Activated CD8-positive, alpha-beta memory T cell treated with anti-CD3 and anti-CD28 coated beads for 24 hours (primary cell): ENCODE measurements at regions not wholly inside any gene's neighbourhood (a gene's known extent, or its start where the extent isn't known, plus 50 kb on each side); places are given as distances from the start of the nearest gene placed in this dataset.

ENCODE experiments used
- DNase-seq: peaks from one replicate; pipeline ENCODE4 v3.0.0-alpha.2; 2020

DNA sequence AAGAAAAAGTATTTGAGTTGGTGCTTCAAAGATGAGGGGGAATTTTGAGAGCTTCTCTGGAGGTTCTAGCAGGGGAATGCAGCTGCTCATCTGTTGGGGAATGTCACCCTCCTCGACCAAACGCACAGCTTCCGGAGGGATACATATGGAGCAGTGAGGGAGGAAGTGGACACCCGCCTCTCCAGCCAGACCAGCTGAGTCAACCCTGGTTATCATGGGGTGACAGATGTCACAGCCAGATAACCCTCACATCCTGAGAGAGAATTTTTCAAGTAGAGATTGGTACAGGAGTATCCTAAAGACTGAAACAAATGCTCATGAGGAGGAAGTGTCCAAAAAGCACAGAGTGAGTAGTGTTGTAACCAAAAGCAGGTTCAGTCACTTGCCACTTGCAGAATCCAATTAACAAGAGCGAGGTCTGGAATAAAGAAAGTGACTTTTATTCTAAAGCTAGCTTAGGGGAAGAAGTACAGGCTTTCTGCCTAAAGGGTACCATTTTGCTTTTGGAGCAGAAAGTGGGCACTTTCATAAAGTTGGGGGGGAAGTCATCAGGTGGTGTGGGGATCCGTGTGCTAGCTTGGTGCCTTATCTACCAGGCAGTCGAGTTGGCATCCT, 395.2 kb downstream of the RAD51AP2 start:
- DNase-seq, result no peak

DNA sequence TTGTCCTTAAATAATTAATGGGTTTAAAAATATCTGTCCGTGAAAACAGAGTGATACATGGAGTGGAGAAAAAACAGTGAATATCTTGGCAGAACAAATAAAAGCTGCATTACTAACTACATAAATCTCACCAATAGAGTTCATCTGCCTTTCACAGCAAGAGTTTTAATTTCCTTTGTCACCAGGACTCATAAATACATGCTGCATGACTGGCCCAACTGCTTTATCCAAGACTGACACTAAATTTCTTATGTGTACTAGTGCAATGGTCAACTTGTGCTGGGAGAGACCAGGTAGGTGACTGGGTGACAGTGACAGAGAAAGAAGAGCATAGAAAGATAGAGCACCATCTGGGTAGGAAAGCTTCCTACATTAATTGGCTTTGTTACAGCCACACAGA, 402.8 kb downstream of the RAD51AP2 start:
- DNase-seq, result no peak

DNA sequence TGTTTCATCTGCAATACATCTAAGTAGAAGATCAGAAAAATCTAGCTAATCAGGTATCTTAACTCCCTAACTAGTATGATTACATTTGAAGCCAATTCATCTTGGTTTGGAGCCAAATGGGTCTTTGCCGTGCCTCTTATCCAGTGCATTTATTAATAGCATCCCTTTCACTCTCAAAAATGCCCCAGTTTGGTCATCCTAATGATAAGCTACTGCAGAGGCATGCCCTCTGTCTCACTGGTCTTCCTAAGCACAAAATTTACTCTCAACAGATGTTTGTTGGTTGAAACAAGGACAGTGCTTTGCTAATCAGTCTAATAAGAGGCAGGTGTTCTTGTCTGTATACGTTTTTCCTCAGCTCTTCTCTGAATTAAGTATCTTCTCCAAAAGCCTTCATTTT, 403.2 kb downstream of the RAD51AP2 start:
- DNase-seq, result no peak

DNA sequence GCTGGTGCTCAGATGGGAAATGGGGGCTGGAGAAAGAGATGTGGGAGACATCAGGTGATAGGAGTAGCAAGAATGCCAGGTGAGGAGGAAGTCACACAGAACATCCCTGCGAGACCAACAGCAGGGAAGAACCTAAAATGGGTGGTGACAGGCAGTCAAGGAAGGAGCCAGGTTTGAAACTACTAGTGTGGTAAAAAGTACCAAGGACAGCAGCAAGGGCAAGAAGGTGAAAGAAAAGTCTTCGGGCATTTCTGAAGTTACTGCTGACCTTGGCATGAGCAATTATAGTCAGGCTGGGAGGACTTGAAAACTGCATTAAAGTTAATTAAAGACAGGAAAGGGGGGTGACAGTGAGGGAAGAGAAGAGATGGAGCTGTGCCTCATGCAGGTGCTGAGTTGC, 410.4 kb downstream of the RAD51AP2 start:
- DNase-seq, result no peak

DNA sequence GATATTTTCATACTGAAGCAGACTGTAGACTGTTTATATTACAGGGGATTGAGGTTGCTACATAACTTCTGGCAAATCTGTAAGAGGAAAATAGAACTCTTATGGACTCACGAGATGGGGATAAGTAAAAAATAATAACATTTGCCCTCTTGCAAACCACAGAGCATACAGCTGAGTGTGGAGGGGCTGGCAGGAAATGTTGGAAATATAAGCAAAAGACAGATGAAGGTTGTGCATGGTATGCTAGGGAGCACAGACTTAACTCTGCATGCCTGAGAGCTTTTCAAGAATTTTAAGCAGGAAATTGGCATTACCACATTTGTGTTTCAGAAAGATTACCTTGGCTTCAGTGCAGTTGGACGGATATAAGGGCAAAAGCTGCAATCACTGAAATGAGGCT, 411.1 kb downstream of the RAD51AP2 start:
- no peak for DNase-seq

DNA sequence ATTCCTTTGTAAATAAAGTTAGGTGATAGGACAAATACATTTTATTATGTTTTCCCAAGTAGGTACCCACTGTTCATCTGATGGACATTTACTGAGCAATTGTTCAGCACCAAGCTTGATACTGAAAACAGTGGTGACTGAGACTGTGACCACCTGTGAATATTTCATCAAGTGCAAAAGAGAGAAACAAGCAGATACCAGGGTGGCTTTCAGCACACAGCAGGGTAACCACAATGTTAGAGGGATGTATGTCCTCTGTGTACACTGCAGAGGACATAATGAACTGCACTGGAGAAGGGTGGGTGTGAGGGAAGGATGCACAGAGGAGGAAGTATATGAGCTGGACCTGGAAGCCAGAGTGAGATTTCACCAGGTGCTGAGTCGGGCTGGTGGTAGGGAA, 411.8 kb downstream of the RAD51AP2 start:
- no peak for DNase-seq

DNA sequence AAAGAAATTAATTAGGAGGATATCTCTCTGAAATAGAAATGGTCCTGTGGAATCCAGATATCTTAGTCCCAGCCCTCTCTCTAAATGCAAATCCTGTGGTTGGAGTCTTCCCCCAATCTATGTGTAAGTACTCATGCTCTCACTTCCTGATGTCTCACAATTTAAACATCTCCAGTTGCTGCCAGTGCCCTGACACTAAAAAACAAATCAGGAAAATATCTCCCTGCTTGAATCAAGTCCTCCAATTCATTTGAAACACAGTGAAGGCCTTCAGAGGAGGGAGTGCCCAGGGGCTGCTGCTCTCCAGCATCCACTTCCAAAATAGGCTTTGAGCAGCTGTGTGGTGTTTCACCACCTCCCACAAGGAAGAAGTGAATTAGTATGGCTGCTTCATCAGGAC, 413.8 kb downstream of the RAD51AP2 start:
- no peak for DNase-seq

DNA sequence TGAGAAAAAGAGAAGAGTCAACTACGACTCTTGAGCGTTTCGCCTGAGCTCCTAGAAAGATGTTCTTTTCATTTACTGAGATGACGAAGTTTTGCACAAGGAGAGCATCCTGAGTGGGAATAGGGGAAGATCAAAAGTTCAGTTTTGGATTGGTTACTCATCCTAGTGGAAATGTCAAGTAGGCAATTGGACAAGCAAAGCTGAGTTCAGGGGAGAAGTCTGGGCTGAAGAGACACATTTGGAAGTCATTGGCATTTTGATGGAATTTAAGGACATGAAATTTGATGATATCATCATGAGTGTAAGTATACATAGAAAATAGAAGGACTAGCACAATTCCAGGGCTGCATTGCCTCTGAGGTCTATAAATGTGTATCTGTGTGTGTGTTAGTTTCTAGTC, 416.6 kb downstream of the RAD51AP2 start:
- no peak for DNase-seq

DNA sequence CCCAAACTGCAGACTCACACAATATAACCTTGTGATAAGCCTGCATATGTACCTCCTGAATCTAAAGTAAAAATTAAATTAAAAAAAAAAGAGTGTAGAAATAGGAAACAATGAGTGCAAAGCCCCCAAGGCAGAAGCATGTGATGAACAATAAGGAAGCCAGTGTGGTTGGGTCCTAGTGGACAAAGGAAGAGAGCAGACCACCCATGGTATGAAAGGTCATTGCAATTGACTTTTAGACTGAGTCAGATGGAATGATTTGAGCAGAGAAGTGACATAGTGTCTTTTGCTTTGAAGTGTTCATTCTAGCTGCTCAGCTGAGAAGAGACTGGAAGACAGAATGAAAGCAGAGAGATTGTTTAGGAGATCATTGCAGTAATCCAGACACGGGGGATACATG, 417.1 kb downstream of the RAD51AP2 start:
- no peak for DNase-seq

DNA sequence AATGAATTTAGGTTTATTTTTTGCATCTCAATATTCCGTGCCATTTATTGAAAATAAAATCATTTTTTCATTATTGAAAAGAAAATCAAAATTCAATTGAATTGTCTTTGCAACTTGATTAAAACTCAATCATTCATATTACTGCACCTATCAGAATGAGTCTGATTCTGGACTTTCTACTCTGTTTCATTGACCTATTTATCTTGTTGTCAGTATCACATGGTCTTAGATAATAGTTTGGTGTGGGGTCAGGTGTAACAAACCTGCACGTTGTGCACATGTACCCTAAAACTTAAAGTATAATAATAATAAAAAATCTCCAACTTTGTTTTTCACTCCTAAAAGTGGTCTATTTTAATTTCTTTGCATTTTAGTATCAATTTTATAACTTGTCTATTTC, 422.9 kb downstream of the RAD51AP2 start:
- no peak for DNase-seq

DNA sequence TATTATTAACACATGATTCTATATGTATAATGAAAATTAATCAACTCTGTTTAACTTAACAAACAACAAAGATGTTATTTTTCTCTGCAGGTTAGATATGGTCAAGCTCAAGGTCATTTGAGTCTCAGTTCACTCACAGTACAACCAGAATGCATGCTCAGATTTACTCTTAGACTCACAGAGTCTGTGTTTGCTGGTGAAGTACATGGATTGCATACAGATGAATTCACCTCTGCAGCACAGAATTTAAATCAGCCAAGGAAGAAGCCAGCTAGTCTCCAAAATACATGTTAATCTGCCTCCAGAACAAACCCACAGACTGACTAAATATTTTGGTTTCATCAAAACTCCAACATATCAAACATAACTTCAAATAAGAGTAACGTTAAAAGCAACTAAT, 424.5 kb downstream of the RAD51AP2 start:
- no peak for DNase-seq

DNA sequence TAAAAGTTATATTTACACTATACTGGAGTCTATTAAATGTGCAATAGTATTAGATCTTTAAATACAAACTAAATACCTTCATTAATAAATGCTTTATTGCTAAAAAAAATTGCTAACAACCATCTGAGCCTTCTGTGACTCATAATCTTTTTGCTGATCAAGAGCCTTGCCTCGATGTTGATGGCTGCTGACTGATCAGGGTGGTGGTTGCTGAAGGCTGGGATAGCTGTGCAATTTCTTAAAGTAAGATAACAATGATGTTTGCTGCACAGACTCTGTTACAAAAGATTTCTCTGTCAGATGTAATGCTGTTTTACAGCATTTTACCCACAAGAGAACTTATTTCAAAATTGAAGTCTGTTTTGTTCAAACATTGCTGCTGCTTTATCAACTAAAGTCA, 421.4 kb upstream of the CYRIA start:
- DNase-seq, result no peak

DNA sequence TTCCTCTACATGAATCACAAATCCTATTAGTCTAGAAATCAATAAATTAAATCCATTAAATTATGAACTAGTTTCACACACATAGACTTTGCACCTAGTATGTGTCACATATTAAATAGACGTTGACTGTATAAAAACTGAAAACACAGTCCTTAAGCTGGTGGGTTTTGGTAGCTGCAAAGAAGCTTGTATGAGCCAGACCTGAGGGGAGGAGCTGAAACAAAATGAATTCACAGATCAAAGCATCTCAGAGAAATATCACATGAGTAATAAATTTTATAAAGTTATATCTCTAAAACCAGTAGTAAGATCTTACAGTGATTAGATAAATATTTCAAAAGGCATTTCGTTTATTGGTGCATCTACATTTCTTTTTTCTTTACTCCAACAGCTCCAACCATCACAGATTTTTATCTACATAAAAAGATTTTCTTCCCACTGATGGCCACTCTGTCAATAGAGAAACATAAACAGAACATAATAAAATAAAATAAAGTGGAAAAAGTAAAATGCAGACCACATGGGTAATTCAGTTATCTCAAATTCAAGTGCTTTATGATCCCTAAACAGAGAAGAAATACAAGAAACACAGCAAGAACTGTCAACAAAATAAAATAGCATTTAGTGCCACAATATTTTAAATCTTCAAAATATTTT, 420.0 kb upstream of the CYRIA start:
- no peak for DNase-seq

DNA sequence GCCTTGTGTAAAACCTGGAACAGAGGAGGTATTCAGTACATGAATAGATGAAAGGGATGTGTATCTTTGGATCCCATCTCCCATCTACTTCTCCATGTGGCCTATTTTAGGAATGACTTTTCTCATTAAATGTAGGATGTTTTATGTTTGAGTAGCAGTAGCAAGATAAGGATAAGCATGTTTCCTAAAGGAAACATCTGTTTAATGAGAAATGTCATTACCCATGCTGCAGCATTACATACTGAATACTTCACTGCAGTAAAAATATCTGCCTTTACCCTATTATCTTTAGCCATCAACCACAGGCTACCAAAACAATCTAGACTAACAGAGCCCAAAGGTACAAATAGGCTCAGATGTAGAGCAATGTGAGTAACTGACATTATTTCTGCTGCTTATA, 419.2 kb upstream of the CYRIA start:
- no peak for DNase-seq

DNA sequence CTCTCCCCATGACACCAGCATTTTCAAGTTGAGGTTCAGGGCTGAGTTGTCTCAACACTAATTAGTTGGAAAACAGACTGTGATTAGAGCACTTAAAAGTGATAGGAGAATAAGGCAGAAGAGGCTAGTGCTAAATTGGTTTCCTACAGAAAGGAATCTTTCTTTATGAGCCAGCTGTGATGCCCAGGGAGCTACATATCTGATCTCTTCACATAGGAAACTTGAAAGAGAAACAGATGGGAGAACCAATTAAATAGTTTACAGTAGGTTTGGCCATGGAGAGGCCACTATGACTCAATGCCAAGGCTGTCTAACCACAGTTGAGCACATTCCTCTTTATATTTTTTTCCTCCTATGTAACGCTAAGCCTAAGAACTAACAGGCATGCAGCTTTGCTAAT, 418.3 kb upstream of the CYRIA start:
- DNase-seq, result no peak

DNA sequence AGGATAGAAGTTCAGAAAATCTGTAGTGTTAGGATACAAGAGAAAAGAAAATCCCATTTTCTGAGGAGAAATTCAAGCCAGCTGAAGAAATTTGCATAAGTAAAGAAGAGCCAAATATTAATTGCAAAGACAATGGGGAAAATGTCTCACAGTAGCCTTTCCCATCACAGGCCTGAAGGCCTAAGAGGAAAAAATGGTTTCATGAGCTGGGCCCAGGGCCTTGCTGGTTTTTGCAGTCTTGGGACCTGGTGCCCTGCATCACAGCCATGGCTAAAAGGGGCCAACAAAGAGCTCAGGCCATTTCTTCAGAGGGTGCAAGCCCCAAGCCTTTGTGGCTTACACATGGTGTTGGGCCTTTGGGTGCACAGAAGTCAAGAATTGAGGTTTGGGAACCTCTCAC, 413.6 kb upstream of the CYRIA start:
- DNase-seq, result no peak

DNA sequence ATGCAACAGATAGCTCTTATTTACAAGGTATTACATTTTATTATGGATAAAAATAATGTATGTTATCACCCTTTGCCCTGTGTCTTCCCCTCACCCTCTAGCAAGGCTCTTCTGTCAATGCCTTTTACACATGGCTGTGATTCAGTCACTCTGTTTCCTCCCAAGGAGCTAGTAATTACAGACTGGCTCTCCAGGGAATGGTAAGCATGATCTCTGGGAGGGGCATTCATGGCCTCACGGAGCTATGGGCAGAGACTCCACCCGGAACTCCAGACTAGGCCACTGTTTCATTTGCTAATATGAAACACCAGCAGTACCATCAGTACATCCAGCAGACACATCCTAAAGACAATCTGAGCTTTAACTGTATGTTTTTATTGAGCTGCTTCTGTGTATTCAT, 410.9 kb upstream of the CYRIA start:
- no peak for DNase-seq

DNA sequence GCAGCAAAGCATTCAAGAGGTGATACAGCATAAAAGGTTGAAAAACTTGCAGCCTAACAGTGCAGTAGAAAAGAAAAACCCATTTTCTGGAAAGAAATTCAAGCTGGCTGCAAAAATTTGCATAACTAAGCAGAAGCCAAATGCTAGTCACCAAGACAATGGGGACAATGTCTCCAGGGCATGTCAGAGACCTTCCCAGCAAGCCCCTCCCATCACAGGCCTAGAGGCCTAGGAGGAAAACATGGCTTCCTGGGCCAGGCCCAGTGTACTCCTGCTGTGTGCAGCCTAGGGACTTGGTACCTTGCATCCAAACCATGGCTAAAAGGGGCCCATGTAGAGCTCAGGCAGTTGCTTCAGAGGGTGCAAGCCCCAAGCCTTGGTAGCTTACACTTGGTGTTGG, 405.1 kb upstream of the CYRIA start:
- no peak for DNase-seq

DNA sequence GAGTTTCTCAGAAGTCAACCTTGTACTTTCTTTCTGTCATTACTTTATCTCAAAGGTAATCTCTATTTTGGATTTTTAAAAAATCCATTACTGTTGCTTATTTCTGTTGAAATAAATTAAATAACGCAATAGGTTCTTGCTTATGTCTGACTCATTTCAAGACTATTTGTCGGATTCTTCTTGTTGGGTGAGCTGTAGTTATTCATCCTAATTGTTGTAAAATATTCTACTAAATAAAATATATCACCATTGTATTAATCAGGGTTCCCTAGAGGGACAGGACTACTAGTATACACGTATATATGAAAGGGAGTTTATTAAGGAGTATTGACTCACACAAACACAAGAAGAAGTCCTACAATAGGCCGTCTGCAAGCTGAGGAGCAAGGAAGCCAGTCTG, 403.9 kb upstream of the CYRIA start:
- DNase-seq, result no peak

DNA sequence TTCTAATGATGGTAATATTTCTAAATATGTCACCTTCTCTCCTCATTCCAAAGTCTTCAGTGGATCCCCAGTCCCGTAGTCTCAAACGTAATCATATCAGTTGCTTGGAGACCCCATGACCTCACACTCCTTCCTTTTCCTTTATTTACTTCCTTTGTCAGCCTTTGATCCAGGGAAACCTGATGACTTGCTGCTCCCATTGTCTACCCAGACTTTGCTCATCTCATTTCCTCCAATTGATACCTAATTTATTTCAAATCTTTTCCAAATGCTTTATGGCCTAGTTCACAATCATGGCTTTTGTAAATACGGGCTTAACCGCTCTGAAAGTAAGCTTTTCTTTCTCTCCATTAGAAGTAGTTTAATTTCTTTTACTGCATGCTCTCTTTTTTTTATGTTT, 402.4 kb upstream of the CYRIA start:
- DNase-seq, result no peak

DNA sequence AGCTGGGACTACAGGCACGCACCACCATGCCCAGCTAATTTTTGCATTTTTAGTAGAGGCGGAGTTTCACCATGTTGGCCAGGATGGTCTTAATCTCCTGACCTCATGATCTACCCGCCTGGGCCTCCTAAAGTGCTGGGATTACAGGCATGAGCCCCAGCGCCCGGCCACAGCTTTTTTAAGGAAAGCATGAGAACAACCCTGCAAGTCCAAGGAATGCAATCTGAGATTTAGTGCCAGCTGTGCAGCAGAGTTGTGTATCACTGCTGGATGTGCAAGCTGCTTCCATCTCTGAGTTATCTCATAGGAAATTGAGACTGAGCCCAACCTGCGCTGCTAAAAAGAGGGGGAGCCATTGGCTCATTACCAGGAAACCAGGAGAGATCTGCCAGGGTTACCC, 399.9 kb upstream of the CYRIA start:
- no peak for DNase-seq

DNA sequence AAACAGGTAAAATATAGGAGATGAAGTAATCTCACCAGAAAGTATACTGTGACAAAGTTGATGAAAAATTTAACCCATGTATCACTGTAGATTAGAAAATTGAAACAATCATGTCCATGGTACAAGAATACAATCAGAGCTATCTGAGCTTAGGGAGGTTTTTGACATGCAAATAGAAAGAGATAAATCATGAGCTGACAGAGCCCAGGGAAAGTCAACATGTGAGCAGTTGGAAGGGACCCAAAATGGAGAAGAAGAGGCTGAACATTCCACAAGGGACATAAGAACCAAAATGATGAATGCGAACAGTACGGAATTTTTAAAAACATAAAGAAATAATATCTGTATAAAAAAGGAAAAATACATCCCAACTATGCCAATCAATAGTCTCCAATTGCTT, 395.4 kb upstream of the CYRIA start:
- DNase-seq, result no peak

DNA sequence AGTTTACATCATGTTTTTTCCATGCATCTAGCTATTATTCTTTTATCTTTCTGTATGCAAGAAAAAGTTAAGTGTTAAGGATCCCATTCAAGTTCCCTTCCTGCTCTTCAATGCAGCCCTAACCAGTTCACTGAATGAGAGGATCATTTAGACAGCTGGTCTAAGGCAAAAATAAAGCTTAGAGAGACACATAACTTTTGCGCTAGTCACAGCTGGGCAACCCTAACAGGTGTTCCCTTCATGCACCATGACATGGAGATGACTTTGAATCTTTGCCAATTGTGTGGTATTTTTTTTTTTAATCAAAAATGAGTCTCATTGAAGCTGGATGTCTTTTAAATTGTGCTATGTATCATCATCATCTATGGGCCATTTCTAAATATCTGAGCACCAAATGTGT, 393.8 kb upstream of the CYRIA start:
- no peak for DNase-seq

DNA sequence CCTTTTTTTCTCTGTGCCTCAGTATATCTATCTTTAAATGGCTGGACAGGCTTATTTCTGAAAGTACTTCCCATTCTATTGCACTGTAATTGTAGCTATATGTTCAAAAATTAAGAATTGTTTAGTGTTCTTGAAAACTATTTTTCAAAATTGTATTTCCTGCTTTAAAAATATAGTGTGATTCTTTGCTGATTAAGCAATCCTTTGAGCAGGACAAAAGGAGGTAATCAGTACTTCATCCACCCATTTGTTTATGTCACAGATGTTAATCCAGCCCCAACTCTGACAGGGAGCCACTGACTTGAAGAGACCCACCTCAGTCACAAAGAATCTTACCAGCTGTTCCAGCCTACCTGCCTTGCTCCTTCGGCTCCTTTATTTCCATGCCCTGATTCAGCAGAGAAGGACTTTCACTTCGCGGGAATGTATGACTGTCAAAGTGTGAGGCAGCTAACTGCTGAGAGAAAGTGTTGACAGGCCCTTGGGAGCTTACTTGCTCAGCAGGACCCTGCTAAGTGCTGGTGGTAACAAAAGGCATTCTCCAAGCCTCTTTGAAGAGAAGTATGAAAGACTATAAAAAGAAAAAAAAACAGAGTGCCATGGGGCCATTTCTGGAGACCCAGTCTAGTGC, 393.3 kb upstream of the CYRIA start:
- DNase-seq, result no peak
